B cell (primary cell): ENCODE measurements at regions not wholly inside any gene's neighbourhood (a gene's known extent, or its start where the extent isn't known, plus 50 kb on each side); places are given as distances from the start of the nearest gene placed in this dataset.
"Not testable (repeated sequence)": the region's sequence is repeated elsewhere in the genome, so short reads cannot be mapped to it uniquely, and the experiment has no call there.

Experiments used
- EZH2 ChIP-seq: IDR thresholded peaks from 2 replicates; pipeline ENCODE4 v1.6.1; 2012; ENCODE audit warnings: borderline replicate concordance, low read depth, mild to moderate bottlenecking, moderate library complexity, low read length; ENCODE audit not compliant: insufficient read depth, poor library complexity, severe bottlenecking
- TF ChIP-seq, protein P1 (sequence below): fragments of 200-600 bp; IDR thresholded peaks from one replicate; pipeline ENCODE4 v1.8.0; 2022; ENCODE audit warnings: antibody characterized with exemption, mild to moderate bottlenecking

GRCh38 chr12:85475277-85475676 is 195.3 kb downstream of the ALX1 start:
- TF ChIP-seq, protein P1, sequence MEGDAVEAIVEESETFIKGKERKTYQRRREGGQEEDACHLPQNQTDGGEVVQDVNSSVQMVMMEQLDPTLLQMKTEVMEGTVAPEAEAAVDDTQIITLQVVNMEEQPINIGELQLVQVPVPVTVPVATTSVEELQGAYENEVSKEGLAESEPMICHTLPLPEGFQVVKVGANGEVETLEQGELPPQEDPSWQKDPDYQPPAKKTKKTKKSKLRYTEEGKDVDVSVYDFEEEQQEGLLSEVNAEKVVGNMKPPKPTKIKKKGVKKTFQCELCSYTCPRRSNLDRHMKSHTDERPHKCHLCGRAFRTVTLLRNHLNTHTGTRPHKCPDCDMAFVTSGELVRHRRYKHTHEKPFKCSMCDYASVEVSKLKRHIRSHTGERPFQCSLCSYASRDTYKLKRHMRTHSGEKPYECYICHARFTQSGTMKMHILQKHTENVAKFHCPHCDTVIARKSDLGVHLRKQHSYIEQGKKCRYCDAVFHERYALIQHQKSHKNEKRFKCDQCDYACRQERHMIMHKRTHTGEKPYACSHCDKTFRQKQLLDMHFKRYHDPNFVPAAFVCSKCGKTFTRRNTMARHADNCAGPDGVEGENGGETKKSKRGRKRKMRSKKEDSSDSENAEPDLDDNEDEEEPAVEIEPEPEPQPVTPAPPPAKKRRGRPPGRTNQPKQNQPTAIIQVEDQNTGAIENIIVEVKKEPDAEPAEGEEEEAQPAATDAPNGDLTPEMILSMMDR: not testable (repeated sequence)
- not testable (repeated sequence) for TF ChIP-seq EZH2
